ENCODE measurements at regions not wholly inside any gene's neighbourhood (a gene's known extent, or its start where the extent isn't known, plus 50 kb on each side); places are given as distances from the start of the nearest gene placed in this dataset.

DNA sequence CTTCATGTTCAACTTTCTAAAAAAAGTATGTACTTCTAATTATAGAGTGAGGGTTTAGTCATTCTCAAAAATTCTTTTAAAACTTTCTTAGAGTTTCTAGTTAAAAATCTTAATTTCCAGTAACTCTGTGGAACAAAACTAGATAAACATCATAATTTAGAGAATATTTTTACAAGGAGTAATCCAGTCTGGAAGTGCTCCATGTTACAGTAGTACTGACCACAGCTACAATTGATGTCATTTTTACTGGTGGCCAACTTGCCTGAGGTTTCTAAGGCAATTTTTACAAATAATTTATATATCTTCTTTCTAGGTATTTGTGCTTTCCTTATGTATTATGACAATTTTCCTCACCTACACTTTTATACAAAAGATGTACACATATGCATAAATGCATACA lies 490.4 kb downstream of the CENPC start:
- TF ChIP-seq SPI1 (IDR thresholded peaks at IDR 0.05; ENCODE audit: low read depth, low read length) (no peak), POLR2A (IDR thresholded peaks at IDR 0.05; ENCODE audit: low read depth, low read length) (no peak), POLR2AphosphoS5 (IDR thresholded peaks at IDR 0.05; ENCODE audit: low read depth, low read length) (no peak), TAF1 (IDR thresholded peaks at IDR 0.05; ENCODE audit: low read depth, low read length) (no peak), PAX5 (IDR thresholded peaks at IDR 0.05; ENCODE audit: insufficient read depth, low read length, severe bottlenecking) (no peak)
